GM20431 (cell line): ENCODE measurements at regions not wholly inside any gene's neighbourhood (a gene's known extent, or its start where the extent isn't known, plus 50 kb on each side); places are given as distances from the start of the nearest gene placed in this dataset.

Source experiments
- in situ Hi-C: fragments of 300-500 bp; cut with MseI, MboI; formaldehyde crosslinking; loops from one replicate; pipeline ENCODE4 v1.15.0; 2020; ENCODE audit warnings: low sequenced_read_pairs; ENCODE audit not compliant: unreplicated experiment

DNA sequence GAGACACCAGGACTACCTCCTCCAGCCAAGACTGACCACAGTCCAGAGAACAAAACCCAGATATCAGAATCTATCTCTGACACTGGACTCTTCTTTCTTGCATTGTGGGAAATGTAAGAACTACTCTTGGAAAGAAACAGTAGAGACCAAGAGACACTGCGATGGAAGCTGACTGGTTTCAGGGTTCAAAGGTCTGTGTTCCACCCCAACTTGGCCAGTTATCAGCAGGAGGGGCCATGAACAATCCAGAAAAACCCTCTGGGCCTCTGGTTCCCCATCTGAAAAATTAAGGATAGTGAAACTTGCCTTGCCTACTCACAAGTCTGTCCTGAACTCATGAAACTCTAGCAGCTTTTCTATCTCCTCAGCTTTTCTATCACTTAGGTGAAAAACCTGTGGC, 166.5 kb downstream of the SUCLG1 start:
- in situ Hi-C loops: loop anchor here (25.0 kb wide), 1 partner anchor 280 kb away; no protein-coding TSS in a partner anchor

DNA sequence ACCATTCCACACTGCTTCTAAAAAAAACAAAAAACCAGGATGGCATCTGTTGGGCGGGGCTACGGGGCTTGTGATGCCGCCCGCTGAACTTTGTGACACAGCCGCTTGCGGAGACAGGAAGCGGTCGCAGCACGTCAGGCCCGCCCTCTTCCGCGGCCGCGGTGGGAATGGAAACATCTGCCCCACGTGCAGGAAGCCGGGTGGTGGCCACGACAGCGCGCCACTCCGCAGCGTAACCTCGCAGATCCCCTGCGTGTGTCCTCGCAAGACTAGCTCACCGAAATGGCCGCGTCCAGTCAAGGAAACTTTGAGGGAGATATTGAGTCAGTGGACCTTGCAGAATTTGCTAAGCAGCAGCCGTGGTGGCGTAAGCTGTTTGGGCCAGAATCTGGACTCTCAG, 168.5 kb downstream of the SUCLG1 start:
- in situ Hi-C loops: loop anchor here (25.0 kb wide), 1 partner anchor 278 kb away; no protein-coding TSS in a partner anchor

DNA sequence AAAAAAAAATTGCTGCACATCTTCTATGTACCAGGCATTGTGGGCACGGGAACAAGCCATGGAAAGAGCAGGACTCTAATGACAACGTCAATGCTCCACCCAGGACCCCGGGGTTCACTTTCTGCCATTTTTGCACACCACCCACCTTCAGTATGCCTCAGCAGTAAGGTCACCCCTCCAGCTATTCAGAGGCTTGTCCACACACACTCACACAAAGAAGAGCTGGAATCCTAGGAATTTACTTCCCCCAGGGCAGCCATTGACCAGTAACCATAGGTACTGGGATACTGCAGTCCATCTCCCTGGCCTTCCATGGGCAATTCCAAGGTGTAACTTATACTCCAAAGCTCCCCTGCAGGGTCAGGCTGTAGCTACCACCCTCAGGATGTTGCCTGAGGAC, 170.8 kb downstream of the SUCLG1 start:
- in situ Hi-C loops: loop anchor here (25.0 kb wide), 1 partner anchor 276 kb away; no protein-coding TSS in a partner anchor

DNA sequence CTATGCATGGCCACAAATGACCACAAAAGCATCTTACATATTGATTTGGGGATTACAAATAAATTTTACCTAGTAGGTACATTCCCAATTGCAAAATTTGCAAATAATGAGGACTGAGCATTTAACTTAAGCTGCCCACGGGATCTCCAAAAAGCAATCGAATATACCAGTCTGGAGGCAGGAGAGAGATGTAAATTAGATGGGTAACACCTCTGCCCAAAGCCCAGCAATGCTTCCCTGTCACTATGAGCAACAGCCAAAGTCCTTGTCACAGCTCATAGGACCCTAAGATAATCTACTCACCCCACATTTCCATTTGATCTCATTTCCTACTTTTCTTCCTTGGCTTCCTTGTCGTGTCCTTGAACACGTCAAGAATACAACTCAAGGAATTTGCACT, 172.2 kb downstream of the SUCLG1 start:
- in situ Hi-C loops: loop anchor here (25.0 kb wide), 1 partner anchor 275 kb away; no protein-coding TSS in a partner anchor

DNA sequence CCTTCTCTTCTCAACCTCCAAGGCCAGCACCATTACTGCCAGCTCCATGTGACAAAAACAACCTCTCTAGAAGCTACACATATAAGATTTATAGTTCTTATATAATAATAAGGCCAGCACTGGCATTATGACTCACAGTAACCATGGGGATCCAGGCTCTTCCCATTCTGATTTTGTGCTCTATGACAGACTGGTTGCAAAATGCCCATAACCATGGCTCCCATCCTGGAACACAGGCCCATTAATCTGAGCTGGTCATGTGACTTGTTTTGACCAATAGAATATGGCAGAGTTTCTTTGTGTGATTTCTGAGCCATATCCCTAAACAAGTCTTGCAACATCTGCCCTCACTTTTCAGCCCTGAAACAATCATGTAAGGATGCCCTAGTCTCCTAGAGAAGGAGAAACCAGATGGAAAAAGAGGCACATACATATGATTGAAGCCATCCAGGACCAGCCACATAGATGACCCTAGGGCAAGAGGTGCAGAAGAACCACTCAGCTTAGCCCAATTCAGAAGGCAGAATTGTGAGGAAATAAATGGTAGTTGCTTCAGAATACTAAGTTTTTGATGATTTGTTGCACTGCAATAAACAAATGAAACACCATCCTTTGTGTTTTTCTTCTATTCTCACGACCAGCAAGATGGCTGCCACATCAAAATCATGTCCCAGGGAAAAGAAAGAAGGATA, 173.9 kb downstream of the SUCLG1 start:
- in situ Hi-C loops: loop anchor here (25.0 kb wide), 1 partner anchor 273 kb away; no protein-coding TSS in a partner anchor

DNA sequence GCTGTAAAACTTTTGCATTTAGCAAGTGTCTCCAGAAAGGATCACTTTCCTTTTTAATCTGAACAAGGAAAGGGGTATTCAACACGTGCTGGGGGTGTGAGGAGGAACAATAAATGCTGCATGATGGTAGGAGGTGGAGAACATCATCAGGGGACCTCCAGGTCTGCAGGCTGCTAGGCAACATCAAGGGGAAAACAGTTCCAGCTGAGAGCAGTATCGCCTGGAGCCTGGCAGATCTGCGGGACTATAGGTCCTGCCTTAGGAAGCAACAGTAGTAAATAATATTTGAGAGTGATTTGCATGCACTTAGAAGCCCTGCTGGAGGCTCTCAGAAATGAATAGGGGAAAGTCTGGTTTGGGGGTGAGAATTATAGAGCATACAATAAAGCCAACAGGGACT, 175.6 kb downstream of the SUCLG1 start:
- in situ Hi-C loops: loop anchor here (25.0 kb wide), 1 partner anchor 271 kb away; no protein-coding TSS in a partner anchor

DNA sequence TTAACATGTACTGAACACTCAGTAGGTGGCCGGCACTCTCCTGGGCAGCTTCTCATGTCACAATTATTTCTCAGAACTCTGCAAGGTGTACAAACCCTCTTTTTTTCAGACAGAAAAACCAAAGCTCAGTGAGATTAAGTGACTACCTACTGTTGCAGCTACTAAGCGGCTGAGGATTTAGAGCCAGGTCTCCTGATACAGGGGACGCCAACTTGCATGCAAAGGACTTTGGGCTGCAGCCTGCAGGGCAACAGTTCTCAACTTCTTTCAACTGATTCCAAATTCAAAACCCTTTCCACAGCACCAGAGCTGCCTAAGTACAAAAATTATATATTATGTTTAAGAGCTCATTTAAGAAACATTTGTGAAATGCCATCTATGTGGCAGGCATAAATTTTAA, 177.6 kb downstream of the SUCLG1 start:
- in situ Hi-C loops: loop anchor here (25.0 kb wide), 1 partner anchor 269 kb away; no protein-coding TSS in a partner anchor

DNA sequence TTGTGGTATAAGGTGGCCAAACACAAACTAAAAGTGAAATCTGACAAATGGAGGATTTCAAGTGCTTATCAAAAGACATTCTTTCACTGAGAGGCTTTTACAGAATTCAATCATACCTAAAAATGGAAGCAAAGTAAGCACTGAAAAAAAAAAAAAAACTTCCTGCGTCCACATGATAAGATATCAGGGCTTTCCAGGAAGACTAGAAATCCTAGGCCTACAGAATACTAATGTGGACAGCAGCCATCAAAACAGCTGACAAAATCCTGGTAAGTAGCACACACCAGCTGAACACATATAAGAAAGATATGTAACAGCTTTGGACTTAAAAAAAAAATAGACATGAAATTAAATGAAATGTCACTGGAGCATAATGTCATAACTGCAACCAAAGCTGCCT, 178.2 kb downstream of the SUCLG1 start:
- in situ Hi-C loops: loop anchor here (25.0 kb wide), 1 partner anchor 269 kb away; no protein-coding TSS in a partner anchor

DNA sequence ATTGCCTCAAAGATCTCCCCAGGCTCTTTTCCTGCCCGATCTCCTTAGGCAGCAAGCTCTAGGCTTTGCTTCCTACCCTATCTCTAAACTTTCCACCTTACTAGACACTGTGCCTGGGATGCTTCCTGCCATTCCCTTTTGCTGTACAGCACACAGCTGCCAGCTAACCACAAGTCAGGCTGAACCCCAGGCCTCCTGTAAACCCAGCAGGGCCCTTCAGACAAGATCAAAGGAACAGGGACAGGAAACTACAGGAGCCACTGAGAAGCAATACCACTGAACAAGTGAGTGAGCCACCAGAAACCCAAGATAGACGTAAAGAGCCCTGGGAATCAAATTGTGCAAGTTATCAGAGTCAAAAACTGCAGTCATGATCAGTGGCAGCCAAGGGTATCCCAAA, 180.7 kb downstream of the SUCLG1 start:
- in situ Hi-C loops: loop anchor here (25.0 kb wide), 1 partner anchor 266 kb away; no protein-coding TSS in a partner anchor

DNA sequence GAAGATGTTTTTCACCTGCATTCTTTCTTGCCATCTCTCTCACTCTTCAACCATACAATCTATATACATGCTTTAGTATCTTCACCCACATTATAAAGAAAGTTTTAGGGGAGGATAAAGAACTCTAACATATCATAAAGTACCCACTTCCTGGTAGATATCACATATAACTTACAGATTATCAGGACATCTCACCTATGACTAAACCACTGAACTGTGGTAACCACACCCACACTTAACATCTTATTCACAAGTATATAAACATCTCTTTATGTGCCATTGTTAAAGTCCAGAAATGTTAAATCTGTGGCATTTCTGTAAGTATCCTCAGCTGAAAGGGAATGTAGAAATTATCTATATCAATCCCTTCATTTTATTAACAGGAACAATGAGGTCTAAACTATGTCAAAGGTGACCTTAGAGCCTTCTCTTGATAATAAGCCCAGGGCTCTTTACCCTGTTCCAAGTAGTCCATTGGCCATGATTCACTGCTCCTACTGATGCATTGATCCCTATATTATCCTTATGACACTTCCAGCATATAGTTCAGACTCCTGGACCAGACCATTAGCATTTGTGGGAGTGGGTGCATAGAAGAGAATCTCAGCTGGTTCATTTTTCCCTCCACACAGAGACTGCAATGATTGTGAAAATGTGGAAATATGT, 182.4 kb downstream of the SUCLG1 start:
- in situ Hi-C loops: loop anchor here (25.0 kb wide), 1 partner anchor 264 kb away; no protein-coding TSS in a partner anchor

DNA sequence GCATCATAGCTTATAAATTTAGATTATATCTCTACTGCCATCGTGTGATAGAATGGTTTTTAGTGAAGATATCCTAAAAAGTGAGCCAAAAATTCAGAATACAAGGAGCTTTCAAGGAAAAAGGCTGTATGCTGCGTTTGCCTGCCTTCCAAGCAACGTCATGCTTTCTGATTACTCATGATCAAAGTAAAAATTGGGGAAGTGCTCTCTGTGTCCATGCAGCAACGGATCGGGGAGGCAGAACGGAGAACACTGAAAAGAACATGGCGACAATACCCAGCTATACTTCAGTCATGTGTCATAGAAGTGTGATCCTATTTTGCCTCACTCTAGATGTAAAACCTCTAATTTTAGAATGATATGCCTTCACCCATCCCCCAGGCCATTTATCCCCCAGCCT, 185.7 kb downstream of the SUCLG1 start:
- in situ Hi-C loops: no loop called here

DNA sequence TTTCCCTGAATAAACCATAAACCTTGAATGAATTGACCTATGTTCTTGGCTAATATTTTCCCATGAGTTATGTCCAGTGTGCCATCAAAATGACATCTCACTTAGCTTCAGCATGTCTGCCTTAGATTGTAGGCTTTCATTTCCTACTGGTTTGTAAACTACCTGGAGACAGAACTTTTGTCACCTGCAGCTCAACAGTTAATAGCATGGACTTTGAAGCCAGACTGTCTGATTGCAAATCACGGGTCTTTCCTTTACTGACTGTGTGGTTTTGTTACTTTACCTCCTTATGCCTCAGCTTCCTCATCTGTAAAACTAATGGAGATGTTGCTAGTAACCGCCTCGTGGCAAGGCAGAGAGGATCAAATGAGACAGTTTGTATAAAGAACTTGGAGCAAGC, 187.1 kb downstream of the SUCLG1 start:
- in situ Hi-C loops: no loop called here

DNA sequence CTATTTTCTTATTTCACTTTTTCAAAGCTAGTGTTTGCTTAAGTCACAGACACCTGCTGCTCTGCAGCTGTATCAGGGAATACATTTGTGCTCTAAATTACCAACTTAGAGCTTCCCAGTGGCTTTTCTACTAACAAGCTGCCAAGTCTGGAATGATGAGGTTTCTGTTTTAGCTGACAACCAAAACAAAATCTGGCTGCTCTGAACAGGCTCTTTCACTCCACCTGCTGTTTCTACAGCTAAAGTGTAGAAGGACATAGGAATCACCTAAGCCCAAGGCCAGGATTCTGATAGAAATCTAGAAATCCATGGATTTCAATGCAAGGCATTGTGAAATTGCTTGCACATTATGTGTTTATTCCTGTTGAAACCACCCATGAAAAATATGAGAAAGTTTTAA, 201.2 kb downstream of the SUCLG1 start:
- in situ Hi-C loops: no loop called here

DNA sequence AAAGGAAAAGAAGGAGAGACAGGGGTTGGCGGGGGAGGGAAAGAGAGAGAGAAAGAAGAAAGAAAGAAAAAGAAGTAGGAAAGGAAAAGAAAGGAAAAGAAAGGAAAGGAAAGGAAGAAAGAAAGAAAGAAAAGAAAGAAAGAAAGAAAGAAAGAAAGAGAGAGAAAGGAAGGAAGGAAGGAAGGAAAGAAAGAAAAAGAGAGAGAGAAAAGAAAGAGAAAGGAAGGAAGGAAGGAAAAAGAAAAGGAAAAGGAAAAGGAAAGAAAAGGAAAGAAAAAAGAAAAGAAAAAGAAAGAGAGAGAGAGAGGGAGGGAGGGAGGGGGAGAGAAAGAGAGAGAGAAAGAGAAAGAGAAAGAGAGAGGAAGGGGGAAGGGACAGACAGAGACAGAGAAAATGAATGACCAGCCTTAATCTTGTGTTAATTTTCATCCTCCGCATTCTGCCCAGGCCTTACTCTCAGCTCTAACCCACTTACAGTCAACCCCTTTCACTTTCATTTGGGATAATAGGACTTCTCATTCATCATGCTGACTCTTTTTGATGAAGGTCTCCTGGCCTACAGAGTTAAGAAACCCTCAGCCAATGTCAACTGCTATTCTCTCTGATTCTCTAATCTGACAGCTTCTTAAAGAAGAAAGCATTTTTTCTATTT, 207.3 kb downstream of the SUCLG1 start:
- in situ Hi-C loops: no loop called here

DNA sequence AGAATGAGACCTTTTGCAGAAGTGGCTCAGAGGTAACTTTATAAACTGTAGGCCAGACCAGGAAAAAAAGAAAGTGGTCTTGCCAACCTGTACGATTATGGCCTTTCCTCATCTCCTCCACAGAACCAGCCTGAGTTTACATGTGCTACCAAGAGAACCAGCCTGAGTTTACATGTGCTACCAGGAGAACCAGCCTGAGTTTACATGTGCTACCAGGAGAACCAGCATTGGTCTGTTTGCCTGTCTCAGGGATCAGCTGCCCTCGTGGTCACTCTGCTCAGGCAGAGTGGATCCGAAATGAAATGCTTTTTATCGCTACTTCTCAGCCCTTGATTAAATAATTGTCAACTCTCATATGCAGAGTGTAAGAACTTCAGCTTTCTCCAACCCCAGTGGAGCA, 209.9 kb downstream of the SUCLG1 start:
- in situ Hi-C loops: no loop called here

DNA sequence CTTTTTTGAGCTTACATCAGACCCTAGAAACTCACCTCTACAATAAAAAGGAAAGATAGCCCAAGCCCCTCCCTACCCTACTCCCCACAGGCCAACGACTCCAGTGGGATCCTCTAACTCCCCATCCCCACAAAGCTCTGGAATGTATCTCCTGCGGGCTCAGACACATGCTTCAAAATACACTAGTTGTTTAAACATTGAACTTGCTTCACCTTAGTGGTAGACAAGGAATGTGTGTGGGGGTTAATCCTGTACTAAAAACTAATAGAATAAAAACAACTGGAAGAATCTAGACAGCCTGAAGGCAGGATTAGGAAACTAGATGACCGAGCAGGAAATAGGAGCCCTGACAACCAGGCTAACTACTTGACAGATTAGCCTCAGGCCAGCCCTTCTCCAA, 211.5 kb downstream of the SUCLG1 start:
- in situ Hi-C loops: no loop called here

DNA sequence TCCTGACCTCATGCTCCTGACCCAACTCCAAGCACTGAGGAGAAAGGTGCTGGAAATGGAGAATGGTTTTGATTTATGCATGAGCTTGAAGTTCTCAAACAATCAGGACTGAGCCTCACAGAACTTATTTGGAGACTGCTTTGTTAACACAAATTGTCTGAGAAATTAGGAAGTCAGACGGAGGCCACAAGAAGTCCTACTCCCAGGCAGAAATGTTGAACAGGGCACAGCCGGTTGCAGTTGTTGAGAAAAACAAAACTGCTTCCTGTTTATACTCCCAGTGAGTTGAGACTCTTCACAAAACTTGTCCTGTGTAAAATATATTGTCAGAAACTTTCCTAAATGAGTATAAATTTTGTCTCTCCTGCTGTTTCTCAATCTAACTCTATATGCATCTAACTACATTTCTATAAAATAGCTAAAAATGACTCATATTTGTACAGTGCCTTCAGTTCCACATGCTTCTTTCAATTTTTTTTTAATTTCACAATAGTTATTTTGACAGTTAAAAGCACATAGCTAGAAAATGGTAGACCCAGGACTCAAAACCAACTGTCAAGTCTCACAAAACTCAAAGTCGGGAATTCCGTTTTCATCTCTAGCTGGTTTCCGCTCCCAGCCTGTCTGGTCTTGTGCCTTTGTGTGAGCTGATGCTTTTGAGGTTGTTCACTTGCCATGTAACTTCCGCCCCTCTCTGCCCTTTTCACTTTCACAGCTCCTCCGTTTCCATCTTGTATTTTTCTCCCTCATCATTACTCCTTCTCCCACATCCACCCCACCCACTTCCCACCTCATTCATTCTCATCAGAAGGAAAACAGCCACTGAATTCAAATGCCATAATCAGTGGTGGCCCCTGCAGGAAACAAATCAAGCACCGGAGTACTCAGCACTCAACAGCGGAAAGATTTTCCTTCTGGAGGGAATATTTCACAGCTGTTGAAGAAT, 215.0 kb downstream of the SUCLG1 start:
- in situ Hi-C loops: no loop called here

DNA sequence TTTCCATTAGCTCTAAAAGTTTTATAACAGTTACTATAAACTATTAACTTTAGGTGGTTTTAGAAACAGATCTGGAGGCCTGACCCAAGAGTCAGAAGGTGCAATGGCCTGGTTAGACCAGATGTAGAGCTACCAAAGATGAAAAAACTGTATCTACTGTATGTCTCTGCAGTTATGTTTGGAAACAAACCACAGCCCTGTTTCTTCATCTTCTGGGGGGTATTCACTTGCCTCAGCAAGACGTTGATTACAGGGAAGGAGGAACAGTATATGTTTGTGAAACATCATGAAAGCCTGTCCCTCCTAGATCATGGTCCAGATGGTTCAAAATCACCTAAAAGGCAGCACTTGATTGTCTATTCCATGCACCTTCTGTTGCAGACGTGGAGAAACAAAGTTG, 220.2 kb downstream of the SUCLG1 start:
- in situ Hi-C loops: no loop called here

DNA sequence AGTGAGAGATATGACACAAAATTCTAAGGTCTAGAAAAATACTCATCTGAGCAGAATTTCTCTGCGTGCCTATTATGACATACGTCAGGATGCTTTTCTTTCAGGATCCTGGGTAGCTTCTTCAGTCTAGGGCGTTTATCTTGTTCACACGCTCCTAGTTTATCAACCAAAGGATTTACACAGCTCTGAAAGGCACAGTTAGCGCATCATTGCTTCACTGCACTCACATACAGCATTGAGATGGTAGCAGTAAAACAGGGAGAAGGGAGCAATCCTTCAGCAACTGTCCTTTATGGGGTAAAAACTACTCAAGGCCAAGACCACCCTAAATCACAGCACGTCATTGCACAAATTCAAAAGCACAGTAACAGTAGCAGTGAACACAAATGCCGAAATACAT, 222.8 kb downstream of the SUCLG1 start:
- in situ Hi-C loops: no loop called here

DNA sequence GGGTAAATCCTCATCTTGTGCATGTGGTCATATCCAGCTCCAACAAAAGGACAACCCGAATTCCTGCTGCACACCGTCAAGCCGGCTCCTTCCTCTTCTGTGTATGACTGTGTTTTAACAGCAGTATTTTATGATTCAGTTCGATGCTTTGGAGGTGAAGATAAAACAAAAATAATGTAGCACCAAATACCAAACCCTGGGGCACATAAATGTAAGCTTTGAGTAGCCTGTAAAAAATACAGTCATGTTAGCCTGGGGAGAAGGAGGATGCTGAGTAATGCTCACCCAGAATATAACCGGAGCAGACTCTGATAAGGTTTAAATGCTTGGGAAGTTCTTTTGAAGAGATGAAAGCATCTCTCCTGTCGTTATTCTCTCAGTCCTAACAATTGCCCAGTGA, 225.0 kb downstream of the SUCLG1 start:
- in situ Hi-C loops: no loop called here
